SU-DHL-6 (cell line): ENCODE measurements at regions not wholly inside any gene's neighbourhood (a gene's known extent, or its start where the extent isn't known, plus 50 kb on each side); places are given as distances from the start of the nearest gene placed in this dataset.

Source experiments
- H2AFZ ChIP-seq: fragments of 200-600 bp; sonication (generic); 2 replicates; pipeline ENCODE4 v1.6.1; 2014; ENCODE audit warnings: low read depth, mild to moderate bottlenecking, moderate library complexity, mixed read lengths, antibody characterized with exemption, low read length; ENCODE audit not compliant: severe bottlenecking
- H3F3A ChIP-seq: fragments of 200-600 bp; shearing (Covaris generic); 2 replicates; pipeline ENCODE4 v1.6.0; 2016; ENCODE audit warnings: antibody characterized with exemption, mild to moderate bottlenecking; ENCODE audit not compliant: insufficient read depth
- H3K27ac ChIP-seq: fragments of 200-600 bp; sonication (generic); 2 replicates; pipeline ENCODE4 v1.5.1; 2016; ENCODE audit warnings: low read depth, mild to moderate bottlenecking, low read length, moderate library complexity, mixed read lengths
- H3K27me3 ChIP-seq: fragments of 200-600 bp; sonication (generic), shearing (Covaris generic); 2 replicates; pipeline ENCODE4 v1.6.0; 2014; ENCODE audit warnings: mild to moderate bottlenecking, low read length
- H3K36me3 ChIP-seq: fragments of 200-600 bp; sonication (generic); 2 replicates; pipeline ENCODE4 v1.6.1; 2014; ENCODE audit warnings: mild to moderate bottlenecking, low read length, mixed read lengths
- H3K4me2 ChIP-seq: fragments of 300-600, 200-600 bp; shearing (Covaris generic), sonication (generic); 2 replicates; pipeline ENCODE4 v1.6.0; 2014; ENCODE audit warnings: low read length, low read depth, mild to moderate bottlenecking; ENCODE audit not compliant: poor library complexity, severe bottlenecking
- H3K4me3 ChIP-seq: fragments of 200-600 bp; sonication (generic); 2 replicates; pipeline ENCODE4 v1.5.1; 2014; ENCODE audit warnings: antibody characterized with exemption, low read length, mild to moderate bottlenecking, mixed read lengths; ENCODE audit not compliant: insufficient read depth, poor library complexity, severe bottlenecking
- H3K79me2 ChIP-seq: fragments of 200-600 bp; sonication (generic); 2 replicates; pipeline ENCODE4 v1.6.1; 2014; ENCODE audit warnings: mild to moderate bottlenecking, low read length, moderate library complexity; ENCODE audit not compliant: insufficient read depth
- H3K9ac ChIP-seq: fragments of 200-600 bp; sonication (generic); 2 replicates; pipeline ENCODE4 v1.7.0; 2014; ENCODE audit warnings: mild to moderate bottlenecking, low read length
- H3K9me2 ChIP-seq: fragments of 200-600 bp; sonication (generic); replicated peaks from 2 replicates; pipeline ENCODE4 v1.6.1; 2014; ENCODE audit warnings: low read length; ENCODE audit not compliant: insufficient read depth
- H3K9me3 ChIP-seq: fragments of 200-600 bp; sonication (generic); 2 replicates; pipeline ENCODE4 v1.6.1; 2014; ENCODE audit warnings: low read length, mixed read lengths; ENCODE audit not compliant: insufficient read depth
- H4K20me1 ChIP-seq: fragments of 200-600 bp; sonication (generic); 2 replicates; pipeline ENCODE4 v1.6.1; 2014; ENCODE audit warnings: low read depth, mild to moderate bottlenecking, antibody characterized with exemption, low read length, moderate library complexity, mixed read lengths
- EZH2phosphoT487 ChIP-seq: fragments of 200-600 bp; sonication (generic), shearing (Covaris generic); conservative IDR thresholded peaks from 2 replicates; pipeline ENCODE4 v1.6.1; 2018; ENCODE audit warnings: mild to moderate bottlenecking, antibody characterized with exemption, low read length, moderate library complexity, mixed read lengths
- TF ChIP-seq, protein P1 (sequence below): fragments of 200-600 bp; sonication (generic); IDR thresholded peaks from one replicate; pipeline ENCODE4 v1.5.1; 2017; ENCODE audit warnings: antibody characterized with exemption, mild to moderate bottlenecking, low read length, moderate library complexity; ENCODE audit not compliant: insufficient read depth, poor library complexity, severe bottlenecking

DNA sequence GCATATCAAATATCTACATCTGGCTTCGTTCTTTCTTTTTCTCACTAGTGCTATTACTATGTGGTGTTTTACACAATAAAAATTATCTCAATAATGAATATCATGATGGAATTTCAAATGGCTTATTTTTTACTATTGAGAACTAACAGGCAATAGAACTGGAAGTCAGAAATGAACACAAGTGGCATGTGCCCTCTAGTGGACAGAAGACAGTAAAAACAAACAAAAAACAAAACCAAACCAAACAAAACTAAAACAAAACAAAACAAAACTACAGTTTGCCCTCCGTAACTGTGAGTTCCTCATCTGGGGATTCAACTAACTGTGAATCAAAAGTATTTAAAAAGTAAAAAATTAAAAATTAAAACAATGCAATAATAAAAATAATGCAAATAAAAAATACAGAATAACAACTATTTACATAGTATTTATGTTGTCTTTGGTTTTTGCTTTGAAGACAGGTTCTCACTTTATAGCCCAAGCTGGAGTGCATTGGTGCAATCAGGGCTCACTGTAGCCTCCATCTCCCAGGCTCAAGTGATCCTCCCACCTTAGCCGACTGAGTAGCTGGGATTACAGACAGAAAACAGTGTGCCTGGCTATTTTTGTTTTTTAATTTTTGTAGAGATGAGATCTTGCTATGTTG lies 195.6 kb upstream of the TACR3 start:
- Histone ChIP-seq H4K20me1 (no peaks in the 10 kb centered on the region), H3K27me3 (no peaks in the 10 kb centered on the region), H3F3A (no peaks in the 10 kb centered on the region), H2AFZ (no peak overlapping the region), H3K4me2 (peak overlapping the region; percentile 22), H3K9me3 (no peaks in the 10 kb centered on the region), H3K9me2 (no peaks in the 10 kb centered on the region), H3K36me3 (no peaks in the 10 kb centered on the region), H3K9ac (no peak overlapping the region), H3K27ac (no peak overlapping the region), H3K79me2 (no peaks in the 10 kb centered on the region), H3K4me3 (no peak overlapping the region)
- TF ChIP-seq, protein P1, sequence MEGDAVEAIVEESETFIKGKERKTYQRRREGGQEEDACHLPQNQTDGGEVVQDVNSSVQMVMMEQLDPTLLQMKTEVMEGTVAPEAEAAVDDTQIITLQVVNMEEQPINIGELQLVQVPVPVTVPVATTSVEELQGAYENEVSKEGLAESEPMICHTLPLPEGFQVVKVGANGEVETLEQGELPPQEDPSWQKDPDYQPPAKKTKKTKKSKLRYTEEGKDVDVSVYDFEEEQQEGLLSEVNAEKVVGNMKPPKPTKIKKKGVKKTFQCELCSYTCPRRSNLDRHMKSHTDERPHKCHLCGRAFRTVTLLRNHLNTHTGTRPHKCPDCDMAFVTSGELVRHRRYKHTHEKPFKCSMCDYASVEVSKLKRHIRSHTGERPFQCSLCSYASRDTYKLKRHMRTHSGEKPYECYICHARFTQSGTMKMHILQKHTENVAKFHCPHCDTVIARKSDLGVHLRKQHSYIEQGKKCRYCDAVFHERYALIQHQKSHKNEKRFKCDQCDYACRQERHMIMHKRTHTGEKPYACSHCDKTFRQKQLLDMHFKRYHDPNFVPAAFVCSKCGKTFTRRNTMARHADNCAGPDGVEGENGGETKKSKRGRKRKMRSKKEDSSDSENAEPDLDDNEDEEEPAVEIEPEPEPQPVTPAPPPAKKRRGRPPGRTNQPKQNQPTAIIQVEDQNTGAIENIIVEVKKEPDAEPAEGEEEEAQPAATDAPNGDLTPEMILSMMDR = peak; percentile 21
- TF ChIP-seq EZH2phosphoT487 = no peak

- TF ChIP-seq, protein P1 = no peak
- no peak for TF ChIP-seq EZH2phosphoT487
- no peaks in the 10 kb centered on the region for H3K27me3 ChIP-seq
- H3K9ac ChIP-seq = no peak overlapping the region
- H3K27ac ChIP-seq = no peak overlapping the region
- H3K4me2 ChIP-seq = no peak overlapping the region
- H4K20me1 ChIP-seq = no peaks in the 10 kb centered on the region
- no peaks in the 10 kb centered on the region for H3K79me2 ChIP-seq
- H3K4me3 ChIP-seq = no peak overlapping the region
- no peak overlapping the region for H2AFZ ChIP-seq
- no peaks in the 10 kb centered on the region for H3F3A ChIP-seq
- H3K36me3 ChIP-seq = no peaks in the 10 kb centered on the region
- H3K9me3 ChIP-seq = no peaks in the 10 kb centered on the region
- H3K9me2 ChIP-seq = no peaks in the 10 kb centered on the region
Observed at GRCh38 chr4:103907414-103907813, 187.6 kb upstream of the TACR3 start.

DNA sequence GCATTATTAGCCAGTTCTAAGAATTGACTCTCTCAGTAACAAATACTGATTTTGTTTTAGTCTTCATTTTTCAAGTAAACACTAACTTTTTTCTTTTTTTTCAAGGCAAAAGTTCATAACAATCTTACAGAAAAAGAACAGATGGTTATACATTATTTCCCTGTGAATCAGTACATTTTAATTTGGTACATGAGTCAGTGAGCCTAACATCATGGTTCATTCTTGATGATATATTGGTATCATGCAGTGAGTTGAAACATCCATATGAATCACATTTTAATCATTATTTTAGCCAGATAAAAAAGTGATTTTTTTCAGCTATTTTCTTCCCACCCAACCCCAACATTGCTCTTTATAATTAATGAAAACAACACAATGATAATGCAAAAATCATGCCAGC lies 184.3 kb upstream of the TACR3 start:
- TF ChIP-seq, protein P1 = no peak
- no peak for TF ChIP-seq EZH2phosphoT487
- Histone ChIP-seq H3K4me3 (no peak overlapping the region), H3K4me2 (no peak overlapping the region), H3K9me2 (no peaks in the 10 kb centered on the region), H2AFZ (no peak overlapping the region), H3K9ac (no peak overlapping the region), H4K20me1 (no peaks in the 10 kb centered on the region), H3K36me3 (no peaks in the 10 kb centered on the region), H3K9me3 (no peaks in the 10 kb centered on the region), H3K79me2 (no peaks in the 10 kb centered on the region), H3K27me3 (no peaks in the 10 kb centered on the region), H3F3A (no peaks in the 10 kb centered on the region), H3K27ac (no peak overlapping the region)
